ENCODE measurements at regions not wholly inside any gene's neighbourhood (a gene's known extent, or its start where the extent isn't known, plus 50 kb on each side); places are given as distances from the start of the nearest gene placed in this dataset.

- Histone ChIP-seq H3K27me3 (ENCODE audit: low read depth, low read length) (no peaks in the 10 kb centered on the region), H3K4me1 (ENCODE audit: control insufficient read depth in 1 of 2, insufficient read depth in 2 of 2, low read length in 2 of 2) (no peaks in the 10 kb centered on the region), H3K4me3 (ENCODE audit: low read depth in 1 of 2, low read length in 2 of 2) (no peak overlapping the region), H3K36me3 (ENCODE audit: control insufficient read depth in 1 of 2, insufficient read depth in 2 of 2, low read length in 2 of 2) (no peaks in the 10 kb centered on the region), H3K9me3 (ENCODE audit: control insufficient read depth in 1 of 2, low read length in 2 of 2) (peaks cover 0 to 3% of the 10 kb centered on the region in 2 donors), H3K27ac (ENCODE audit: low read length) (no peak overlapping the region)
These were observed 70.1 kb downstream of the ZNF330 start for GRCh38 chr4:141290771-141291170.

GRCh38 chr4:141294306-141294705 is 73.6 kb downstream of the ZNF330 start:
- peaks cover 0 to 3% of the 10 kb centered on the region in 2 donors for H3K9me3 ChIP-seq (ENCODE audit: control insufficient read depth in 1 of 2, low read length in 2 of 2)
- no peak overlapping the region for H3K27ac ChIP-seq (ENCODE audit: low read length)
- H3K4me3 ChIP-seq (ENCODE audit: low read depth in 1 of 2, low read length in 2 of 2): no peak overlapping the region
- no peaks in the 10 kb centered on the region for H3K4me1 ChIP-seq (ENCODE audit: control insufficient read depth in 1 of 2, insufficient read depth in 2 of 2, low read length in 2 of 2)
- H3K27me3 ChIP-seq (ENCODE audit: low read depth, low read length): no peaks in the 10 kb centered on the region
- H3K36me3 ChIP-seq (ENCODE audit: control insufficient read depth in 1 of 2, insufficient read depth in 2 of 2, low read length in 2 of 2): no peaks in the 10 kb centered on the region

- no peaks in the 10 kb centered on the region for H3K27me3 ChIP-seq (ENCODE audit: low read depth, low read length)
- no peak overlapping the region for H3K27ac ChIP-seq (ENCODE audit: low read length)
- no peaks in the 10 kb centered on the region for H3K36me3 ChIP-seq (ENCODE audit: control insufficient read depth in 1 of 2, insufficient read depth in 2 of 2, low read length in 2 of 2)
- no peaks in the 10 kb centered on the region for H3K9me3 ChIP-seq (ENCODE audit: control insufficient read depth in 1 of 2, low read length in 2 of 2)
- no peaks in the 10 kb centered on the region for H3K4me1 ChIP-seq (ENCODE audit: control insufficient read depth in 1 of 2, insufficient read depth in 2 of 2, low read length in 2 of 2)
- no peak overlapping the region for H3K4me3 ChIP-seq (ENCODE audit: low read depth in 1 of 2, low read length in 2 of 2)
These were observed 80.5 kb downstream of the ZNF330 start for GRCh38 chr4:141301216-141301615.

DNA sequence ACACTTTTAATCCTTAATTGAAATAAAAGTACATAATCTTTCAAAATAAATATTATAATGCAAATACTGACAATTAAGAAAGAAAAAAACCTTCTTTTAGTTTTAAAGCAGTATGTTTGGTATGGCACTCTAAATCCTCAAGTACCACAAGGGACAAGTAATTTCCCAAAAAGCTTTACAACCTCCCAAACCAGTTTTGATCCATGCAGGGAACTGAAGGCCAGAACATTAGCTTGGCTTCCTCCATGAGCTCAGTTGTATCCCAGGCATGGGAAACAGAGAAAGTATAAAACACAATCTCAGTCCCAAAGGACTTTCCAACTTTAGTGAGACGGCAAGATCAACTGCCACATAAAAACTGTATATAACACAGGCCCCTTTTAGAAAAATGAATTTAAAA is 82.2 kb downstream of the ZNF330 start:
- Histone ChIP-seq H3K27ac (ENCODE audit: low read length) (no peak overlapping the region), H3K4me3 (ENCODE audit: low read depth in 1 of 2, low read length in 2 of 2) (no peak overlapping the region), H3K36me3 (ENCODE audit: control insufficient read depth in 1 of 2, insufficient read depth in 2 of 2, low read length in 2 of 2) (no peaks in the 10 kb centered on the region), H3K27me3 (ENCODE audit: low read depth, low read length) (no peaks in the 10 kb centered on the region), H3K9me3 (ENCODE audit: control insufficient read depth in 1 of 2, low read length in 2 of 2) (no peaks in the 10 kb centered on the region), H3K4me1 (ENCODE audit: control insufficient read depth in 1 of 2, insufficient read depth in 2 of 2, low read length in 2 of 2) (no peaks in the 10 kb centered on the region)

DNA sequence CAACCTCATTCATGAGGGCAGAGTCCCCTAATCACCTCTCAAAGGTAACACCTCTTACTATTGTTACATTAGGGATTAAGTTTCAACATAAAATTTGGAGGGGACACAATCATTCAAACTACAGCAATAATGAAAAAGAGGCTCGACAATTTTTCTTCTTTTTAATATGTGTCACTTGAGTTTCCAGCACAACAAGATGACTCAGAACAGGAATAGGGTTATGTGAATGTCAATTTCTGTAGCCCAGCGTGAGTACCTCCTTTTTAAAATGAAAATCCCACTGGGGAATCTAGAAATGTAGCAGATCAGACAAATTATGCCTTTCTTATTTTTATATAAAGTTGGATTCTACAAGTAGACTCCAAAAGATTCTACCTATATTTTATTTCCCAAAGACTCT is 83.7 kb downstream of the ZNF330 start:
- no peaks in the 10 kb centered on the region for H3K4me1 ChIP-seq (ENCODE audit: control insufficient read depth in 1 of 2, insufficient read depth in 2 of 2, low read length in 2 of 2)

GRCh38 chr4:141306331-141306730 is 85.6 kb downstream of the ZNF330 start:
- Histone ChIP-seq H3K4me1 (ENCODE audit: control insufficient read depth in 1 of 2, insufficient read depth in 2 of 2, low read length in 2 of 2) (no peaks in the 10 kb centered on the region), H3K27me3 (ENCODE audit: low read depth, low read length) (no peaks in the 10 kb centered on the region), H3K4me3 (ENCODE audit: low read depth in 1 of 2, low read length in 2 of 2) (no peak overlapping the region), H3K36me3 (ENCODE audit: control insufficient read depth in 1 of 2, insufficient read depth in 2 of 2, low read length in 2 of 2) (no peaks in the 10 kb centered on the region), H3K27ac (ENCODE audit: low read length) (no peak overlapping the region), H3K9me3 (ENCODE audit: control insufficient read depth in 1 of 2, low read length in 2 of 2) (no peaks in the 10 kb centered on the region)

More for the DNA sequence above, 83.7 kb downstream of the ZNF330 start:
- Histone ChIP-seq H3K27ac (ENCODE audit: low read length) (no peak overlapping the region), H3K4me3 (ENCODE audit: low read depth in 1 of 2, low read length in 2 of 2) (no peak overlapping the region), H3K9me3 (ENCODE audit: control insufficient read depth in 1 of 2, low read length in 2 of 2) (no peaks in the 10 kb centered on the region), H3K27me3 (ENCODE audit: low read depth, low read length) (no peaks in the 10 kb centered on the region), H3K36me3 (ENCODE audit: control insufficient read depth in 1 of 2, insufficient read depth in 2 of 2, low read length in 2 of 2) (no peaks in the 10 kb centered on the region)

DNA sequence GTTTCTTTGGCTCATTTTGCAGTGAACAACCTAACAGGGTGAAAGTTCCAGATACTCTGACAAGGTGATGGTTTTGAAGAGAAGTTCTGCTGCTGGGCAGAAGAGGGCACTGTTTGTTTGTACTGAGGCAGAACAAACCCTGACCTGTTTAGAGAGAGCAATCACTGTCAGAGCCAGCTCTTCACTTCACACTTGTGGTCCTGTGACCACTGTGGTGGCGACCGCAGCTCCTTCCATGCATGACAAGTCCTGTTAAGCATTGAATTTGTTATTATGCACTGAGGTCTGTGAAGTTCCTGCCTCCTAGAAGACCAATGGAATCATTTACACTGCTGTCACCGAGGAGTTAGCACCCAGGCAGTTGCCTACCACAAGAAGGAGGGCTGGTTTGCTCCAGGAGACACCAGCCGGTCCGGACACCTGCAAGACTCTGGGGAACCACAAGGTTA is 86.6 kb downstream of the ZNF330 start:
- no peaks in the 10 kb centered on the region for H3K36me3 ChIP-seq (ENCODE audit: control insufficient read depth in 1 of 2, insufficient read depth in 2 of 2, low read length in 2 of 2)
- H3K4me1 ChIP-seq (ENCODE audit: control insufficient read depth in 1 of 2, insufficient read depth in 2 of 2, low read length in 2 of 2): no peaks in the 10 kb centered on the region
- H3K27ac ChIP-seq (ENCODE audit: low read length): no peak overlapping the region
- H3K9me3 ChIP-seq (ENCODE audit: control insufficient read depth in 1 of 2, low read length in 2 of 2): no peaks in the 10 kb centered on the region
- H3K27me3 ChIP-seq (ENCODE audit: low read depth, low read length): no peaks in the 10 kb centered on the region
- H3K4me3 ChIP-seq (ENCODE audit: low read depth in 1 of 2, low read length in 2 of 2): no peak overlapping the region

- no peak overlapping the region for H3K27ac ChIP-seq (ENCODE audit: low read length)
- H3K4me3 ChIP-seq (ENCODE audit: low read depth in 1 of 2, low read length in 2 of 2): no peak overlapping the region
- H3K36me3 ChIP-seq (ENCODE audit: control insufficient read depth in 1 of 2, insufficient read depth in 2 of 2, low read length in 2 of 2): no peaks in the 10 kb centered on the region
- no peaks in the 10 kb centered on the region for H3K4me1 ChIP-seq (ENCODE audit: control insufficient read depth in 1 of 2, insufficient read depth in 2 of 2, low read length in 2 of 2)
- H3K27me3 ChIP-seq (ENCODE audit: low read depth, low read length): no peaks in the 10 kb centered on the region
- no peaks in the 10 kb centered on the region for H3K9me3 ChIP-seq (ENCODE audit: control insufficient read depth in 1 of 2, low read length in 2 of 2)
These were observed 89.2 kb downstream of the ZNF330 start for GRCh38 chr4:141309874-141310273.

DNA sequence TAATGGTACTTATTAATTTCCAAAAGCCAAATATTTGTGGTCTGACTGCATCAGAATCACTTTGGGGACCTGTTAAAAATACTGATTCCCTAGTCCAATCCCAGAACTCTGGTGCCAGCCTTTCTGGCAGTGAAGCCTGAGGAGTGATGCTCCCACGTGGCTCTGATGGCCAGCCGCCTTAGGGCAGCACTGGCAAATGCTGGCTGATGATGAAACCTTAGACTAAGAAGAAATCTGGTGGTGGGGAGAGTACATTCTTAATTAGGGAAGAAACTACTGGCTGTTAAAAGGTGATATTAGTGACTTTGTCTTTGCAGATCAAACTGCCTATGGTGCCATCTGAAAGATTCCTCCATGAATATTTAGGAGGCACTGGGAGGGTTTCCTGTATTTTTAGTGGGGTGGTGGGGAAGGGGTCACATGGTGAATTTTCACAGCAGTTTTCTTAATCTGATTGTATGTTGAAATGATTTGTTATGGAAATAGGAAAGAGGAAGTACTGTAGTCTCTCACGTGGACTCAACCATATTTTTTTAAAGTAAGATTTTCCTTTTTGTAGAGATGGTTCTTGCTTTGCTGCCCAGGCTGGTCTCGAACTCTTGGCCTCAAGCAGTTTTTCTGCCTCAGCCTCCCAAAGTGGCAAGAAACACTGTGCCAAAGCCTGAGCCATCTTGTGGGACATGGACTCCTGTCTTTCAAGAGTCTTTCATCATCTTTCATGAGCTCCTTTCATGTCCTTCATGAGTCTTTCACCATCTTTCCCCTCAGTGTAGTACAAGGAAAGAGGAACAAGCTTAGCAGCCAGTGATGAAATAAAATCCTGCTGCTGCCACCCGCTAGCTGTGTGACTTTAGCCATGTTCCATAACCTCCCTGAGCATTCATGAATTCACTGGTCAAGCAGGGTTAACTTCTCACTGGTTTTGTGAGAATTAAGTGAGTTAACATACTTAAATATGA is 90.8 kb downstream of the ZNF330 start:
- H3K27ac ChIP-seq (ENCODE audit: low read length): no peak overlapping the region
- no peaks in the 10 kb centered on the region for H3K9me3 ChIP-seq (ENCODE audit: control insufficient read depth in 1 of 2, low read length in 2 of 2)
- no peaks in the 10 kb centered on the region for H3K27me3 ChIP-seq (ENCODE audit: low read depth, low read length)

GRCh38 chr4:141314627-141315026 is 93.9 kb downstream of the ZNF330 start:
- H3K9me3 ChIP-seq (ENCODE audit: control insufficient read depth in 1 of 2, low read length in 2 of 2): no peaks in the 10 kb centered on the region
- H3K27ac ChIP-seq (ENCODE audit: low read length): no peak overlapping the region
- H3K4me1 ChIP-seq (ENCODE audit: control insufficient read depth in 1 of 2, insufficient read depth in 2 of 2, low read length in 2 of 2): no peaks in the 10 kb centered on the region
- H3K4me3 ChIP-seq (ENCODE audit: low read depth in 1 of 2, low read length in 2 of 2): no peak overlapping the region
- H3K36me3 ChIP-seq (ENCODE audit: control insufficient read depth in 1 of 2, insufficient read depth in 2 of 2, low read length in 2 of 2): no peaks in the 10 kb centered on the region
- no peaks in the 10 kb centered on the region for H3K27me3 ChIP-seq (ENCODE audit: low read depth, low read length)

More for the DNA sequence above, 90.8 kb downstream of the ZNF330 start:
- no peak overlapping the region for H3K4me3 ChIP-seq (ENCODE audit: low read depth in 1 of 2, low read length in 2 of 2)
- H3K4me1 ChIP-seq (ENCODE audit: control insufficient read depth in 1 of 2, insufficient read depth in 2 of 2, low read length in 2 of 2): no peaks in the 10 kb centered on the region
- no peaks in the 10 kb centered on the region for H3K36me3 ChIP-seq (ENCODE audit: control insufficient read depth in 1 of 2, insufficient read depth in 2 of 2, low read length in 2 of 2)

GRCh38 chr4:141328560-141329173 is 108.0 kb downstream of the ZNF330 start:
- Histone ChIP-seq H3K4me3 (ENCODE audit: low read depth in 1 of 2, low read length in 2 of 2) (no peak overlapping the region), H3K27me3 (ENCODE audit: low read depth, low read length) (no peaks in the 10 kb centered on the region), H3K27ac (ENCODE audit: low read length) (peak overlapping the region; percentile 19), H3K4me1 (ENCODE audit: control insufficient read depth in 1 of 2, insufficient read depth in 2 of 2, low read length in 2 of 2) (peaks cover 0 to 8% of the 10 kb centered on the region in 2 donors), H3K36me3 (ENCODE audit: control insufficient read depth in 1 of 2, insufficient read depth in 2 of 2, low read length in 2 of 2) (no peaks in the 10 kb centered on the region), H3K9me3 (ENCODE audit: control insufficient read depth in 1 of 2, low read length in 2 of 2) (no peaks in the 10 kb centered on the region)
